Stimulated activated CD8-positive, alpha-beta memory T cell treated with anti-CD3 and anti-CD28 coated beads, Interleukin-7, amount 100 ng/mL, for 48 hours (primary cell): ENCODE measurements at regions not wholly inside any gene's neighbourhood (a gene's known extent, or its start where the extent isn't known, plus 50 kb on each side); places are given as distances from the start of the nearest gene placed in this dataset.
"Not testable (repeated sequence)": the region's sequence is repeated elsewhere in the genome, so short reads cannot be mapped to it uniquely, and the experiment has no call there.

Experiments
- DNase-seq, 2 donors: peaks; one replicate each; pipeline ENCODE4 v3.0.0-alpha.2; 2020; ENCODE audit warnings: low read depth in 1 of 2; ENCODE audit errors: extremely low read depth in 1 of 2

DNA sequence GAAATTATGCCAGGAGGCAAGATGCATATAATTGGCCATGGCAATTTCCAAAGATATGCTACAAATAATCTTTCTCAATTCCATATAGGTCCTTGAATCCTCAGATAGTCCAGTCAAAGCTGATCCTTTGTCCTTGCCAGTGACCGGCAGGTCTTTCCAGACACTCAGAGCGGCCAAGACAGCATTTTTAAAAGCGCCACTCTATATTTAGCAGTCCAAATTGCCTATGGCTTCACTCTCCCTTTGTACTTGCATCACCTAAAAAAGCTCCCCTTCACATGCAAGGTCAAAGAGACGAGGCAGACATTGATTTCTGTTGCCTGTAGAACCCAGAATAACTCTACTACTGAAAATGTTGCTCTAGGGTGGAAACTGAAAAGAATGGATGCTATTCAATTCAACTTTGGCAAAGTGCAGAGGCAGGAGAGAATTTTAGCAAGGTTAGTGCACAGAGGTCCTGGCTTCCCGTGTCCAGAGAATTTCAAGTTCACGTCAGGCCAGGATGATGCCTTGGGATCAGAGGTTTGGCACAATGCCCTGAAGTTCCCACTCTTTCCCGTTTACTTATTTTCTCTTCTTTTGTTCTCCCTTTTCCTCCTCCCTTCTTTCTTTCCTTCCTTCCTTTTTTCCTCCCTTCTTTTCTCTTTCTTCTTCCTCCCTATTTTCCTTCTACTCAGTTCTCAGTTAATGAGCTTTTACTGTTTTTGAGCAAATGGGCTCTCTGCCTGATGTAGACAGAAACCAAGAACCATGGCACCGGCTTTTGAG, 108.5 kb downstream of the KCNK1 start:
- no peak for DNase-seq

- no peak for DNase-seq
These were observed 109.5 kb downstream of the KCNK1 start for GRCh38 chr1:233723387-233723786.

DNA sequence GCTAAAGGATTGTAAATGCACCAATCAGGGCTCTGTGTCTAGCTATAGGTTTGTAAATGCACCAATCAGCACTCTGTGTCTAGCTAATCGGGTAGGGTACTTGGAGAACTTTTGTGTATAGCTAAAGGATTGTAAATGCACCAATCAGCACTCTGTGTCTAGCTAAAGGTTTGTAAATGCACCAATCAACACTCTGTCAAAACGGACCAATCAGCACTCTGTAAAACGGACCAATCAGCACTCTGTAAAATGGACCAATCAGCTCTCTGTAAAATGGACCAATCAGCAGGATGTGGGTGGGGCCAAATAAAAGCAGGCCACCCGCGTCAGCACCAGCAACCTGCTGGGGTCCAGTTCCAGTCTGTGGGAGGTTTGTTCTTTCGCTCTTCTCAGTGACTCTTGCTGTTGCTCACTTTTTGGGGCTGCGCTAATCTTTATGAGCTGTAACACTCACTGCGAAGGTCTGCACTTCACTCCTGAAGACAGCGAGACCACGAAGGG, 110.3 kb downstream of the KCNK1 start:
- not testable (repeated sequence) for DNase-seq

DNA sequence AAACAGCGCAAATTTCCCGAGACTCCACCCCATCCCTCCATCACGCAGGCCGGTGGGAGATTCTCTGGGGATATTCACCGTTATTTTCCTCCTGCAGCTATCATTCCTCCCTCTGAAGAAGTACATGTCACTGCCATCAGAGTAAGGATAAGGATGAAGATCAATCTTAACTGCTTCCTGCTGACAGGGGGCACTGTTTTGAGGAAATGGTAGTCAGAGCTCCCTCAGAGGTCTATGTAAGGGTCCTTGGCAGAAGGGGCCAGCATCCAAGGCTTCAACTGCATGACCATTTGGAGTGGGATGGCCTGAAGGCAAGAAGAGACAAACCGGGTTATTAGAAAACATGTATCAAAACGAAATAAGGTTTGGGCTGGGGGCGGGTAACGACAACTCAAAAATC, 111.5 kb downstream of the KCNK1 start:
- DNase-seq: no peak

DNA sequence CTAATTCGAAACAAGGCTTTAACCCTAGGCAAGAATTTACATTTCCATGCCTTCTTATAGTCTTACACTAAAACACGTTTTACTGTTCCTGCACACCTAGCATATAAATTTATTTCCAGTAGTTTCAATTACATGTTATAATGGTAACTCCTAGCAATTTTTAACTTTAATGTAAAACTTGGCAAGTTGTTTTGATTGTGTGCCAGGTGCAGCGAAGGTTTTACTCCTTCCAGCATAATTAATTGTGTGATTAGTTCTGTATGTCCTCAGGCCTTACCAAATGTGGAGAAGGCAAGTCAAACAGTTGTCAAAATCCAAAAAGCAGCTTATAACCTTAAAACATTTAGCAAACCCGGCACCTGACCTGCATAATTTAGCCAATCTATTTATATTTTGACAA, 114.8 kb downstream of the KCNK1 start:
- DNase-seq: no peak

- DNase-seq: no peak
These were observed 116.5 kb downstream of the KCNK1 start for GRCh38 chr1:233730380-233730779.

DNA sequence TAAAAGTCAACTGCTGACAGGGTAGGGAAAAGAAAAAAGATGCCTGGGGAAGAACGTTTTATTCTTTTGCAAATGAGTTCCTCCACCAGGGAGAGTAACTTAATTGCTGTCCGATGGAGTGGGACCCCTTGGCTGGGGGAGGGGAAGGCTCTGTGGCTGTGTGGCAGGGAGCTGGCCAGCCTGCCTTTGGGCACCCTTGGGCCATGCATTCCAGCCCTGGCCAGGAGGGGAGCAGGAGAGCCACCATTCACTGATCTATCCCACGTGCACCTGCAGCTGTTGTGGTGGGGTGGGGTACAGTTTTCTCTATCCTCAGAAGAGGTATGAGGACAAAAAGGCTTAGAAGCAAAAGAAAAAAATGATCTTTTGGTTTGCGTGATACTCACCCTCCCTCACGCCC, 116.9 kb downstream of the KCNK1 start:
- DNase-seq: no peak

DNA sequence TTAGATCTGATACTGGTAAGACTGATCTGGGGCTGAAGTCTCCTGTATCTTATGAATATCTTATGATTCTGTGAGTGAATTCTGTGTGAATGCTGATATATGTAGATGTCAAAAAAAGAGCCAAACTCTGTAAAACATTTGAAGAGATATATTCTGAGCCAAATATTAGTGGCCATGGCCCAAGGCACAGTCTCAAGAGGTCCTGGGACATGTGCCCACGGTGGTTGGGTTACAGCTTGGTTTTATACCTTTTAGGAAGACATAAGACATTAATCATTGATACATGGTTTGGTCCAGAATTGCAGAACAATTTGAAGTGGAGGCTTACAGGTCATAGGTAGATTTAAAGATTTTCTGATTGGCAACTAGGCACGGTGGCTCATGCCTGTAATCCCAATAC, 118.3 kb downstream of the KCNK1 start:
- DNase-seq: no peak

DNA sequence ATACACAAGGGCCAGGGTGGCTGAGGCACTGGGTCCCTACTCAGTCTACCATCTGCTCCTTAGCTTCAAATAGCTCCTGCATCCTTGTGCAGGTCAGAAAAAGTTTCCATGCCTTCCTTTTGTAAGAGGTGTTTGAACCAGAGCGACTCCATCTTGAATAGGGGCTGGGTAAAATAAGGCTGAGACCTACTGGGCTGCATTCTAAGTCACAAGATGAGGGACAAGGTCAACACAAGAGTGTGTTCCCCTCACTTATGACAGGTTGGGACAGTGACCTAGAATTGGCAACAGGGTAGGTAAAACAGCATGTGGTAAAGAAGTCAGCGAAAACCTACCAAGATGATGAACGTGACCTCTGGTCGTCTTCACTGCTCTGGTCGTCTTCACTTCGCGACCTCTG, 120.5 kb downstream of the KCNK1 start:
- DNase-seq: no peak

GRCh38 chr1:233735331-233735730, 121.4 kb downstream of the KCNK1 start:
- no peak for DNase-seq

DNA sequence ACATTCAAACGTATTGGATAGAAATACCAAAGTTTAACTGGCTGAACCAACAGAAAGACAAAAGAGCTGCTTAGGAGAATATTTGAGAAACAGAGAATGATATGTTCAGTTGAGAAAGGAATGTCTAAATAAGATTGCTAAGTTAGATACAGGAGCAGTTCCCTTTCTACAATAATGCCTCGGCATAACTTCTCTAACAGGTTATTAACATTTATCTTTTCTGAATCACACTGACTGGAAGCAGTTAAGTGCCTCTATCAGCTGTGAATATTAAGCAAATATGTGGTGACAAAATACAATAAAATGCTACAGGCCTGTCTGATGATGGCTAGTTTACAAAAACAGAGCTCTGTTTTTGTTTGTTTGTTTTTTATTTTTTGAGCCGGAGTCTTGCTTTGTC, 121.9 kb downstream of the KCNK1 start:
- no peak for DNase-seq

GRCh38 chr1:233737341-233737740, 123.4 kb downstream of the KCNK1 start:
- DNase-seq: no peak

DNA sequence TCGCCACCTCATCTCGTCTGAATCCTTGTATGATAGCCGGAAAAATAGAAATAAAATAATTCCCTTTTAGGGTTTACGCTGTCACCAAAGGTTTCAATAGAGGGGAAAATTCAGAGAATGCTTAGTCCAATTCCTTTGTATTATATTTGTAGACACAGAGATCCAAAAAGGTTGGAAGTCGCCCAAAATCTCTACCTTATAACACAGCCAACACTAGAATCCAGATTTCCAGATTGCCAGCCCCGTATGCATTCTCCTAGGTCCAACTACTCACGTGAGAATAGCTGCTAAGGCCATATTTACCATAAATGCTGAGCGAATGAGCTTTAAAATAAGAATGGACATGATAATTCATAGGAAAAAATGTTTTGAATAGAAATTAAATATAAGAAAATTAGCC, 124.5 kb downstream of the KCNK1 start:
- DNase-seq: no peak

- DNase-seq: no peak
These were observed 124.9 kb downstream of the KCNK1 start for GRCh38 chr1:233738850-233739249.

- no peak for DNase-seq
These were observed 131.0 kb downstream of the KCNK1 start for GRCh38 chr1:233744779-233745513.

DNA sequence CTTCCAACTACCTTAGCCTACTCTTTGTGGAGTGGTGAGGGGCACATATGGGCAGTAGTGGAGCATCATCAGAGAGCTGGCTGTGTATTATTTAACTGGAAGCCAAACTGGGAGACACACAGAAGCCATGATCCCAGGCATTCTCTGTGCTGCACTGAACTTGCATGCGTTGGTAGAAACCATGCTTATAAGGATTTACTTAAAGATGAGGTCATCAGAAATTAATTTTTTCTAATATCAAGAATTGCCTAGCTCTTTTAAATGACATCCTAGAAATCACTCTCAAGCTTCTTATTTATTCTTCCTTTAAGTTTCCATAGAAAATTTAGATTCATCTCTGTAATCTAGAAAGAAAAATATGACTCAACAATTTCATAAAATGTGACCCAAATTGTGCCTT, 136.2 kb downstream of the KCNK1 start:
- no peak for DNase-seq

- no peak for DNase-seq
These were observed 144.8 kb upstream of the SLC35F3 start for GRCh38 chr1:233759665-233760064.

DNA sequence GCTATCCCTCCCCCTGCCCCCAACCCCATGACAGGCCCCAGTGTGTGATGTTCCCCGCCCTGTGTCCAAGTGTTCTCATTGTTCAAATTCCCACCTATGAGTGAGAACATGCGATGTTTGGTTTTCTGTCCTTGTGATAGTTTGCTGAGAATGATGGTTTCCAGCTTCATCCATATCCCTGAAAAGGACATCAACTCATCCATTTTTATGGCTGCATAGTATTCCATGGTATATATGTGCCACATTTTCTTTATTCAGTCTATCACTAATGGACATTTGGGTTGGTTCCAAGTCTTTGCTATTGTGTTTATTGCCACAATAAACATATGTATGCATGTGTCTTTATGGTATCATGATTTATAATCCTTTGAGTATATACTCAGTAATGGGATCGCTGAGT, 140.2 kb upstream of the SLC35F3 start:
- DNase-seq: not testable (repeated sequence)

DNA sequence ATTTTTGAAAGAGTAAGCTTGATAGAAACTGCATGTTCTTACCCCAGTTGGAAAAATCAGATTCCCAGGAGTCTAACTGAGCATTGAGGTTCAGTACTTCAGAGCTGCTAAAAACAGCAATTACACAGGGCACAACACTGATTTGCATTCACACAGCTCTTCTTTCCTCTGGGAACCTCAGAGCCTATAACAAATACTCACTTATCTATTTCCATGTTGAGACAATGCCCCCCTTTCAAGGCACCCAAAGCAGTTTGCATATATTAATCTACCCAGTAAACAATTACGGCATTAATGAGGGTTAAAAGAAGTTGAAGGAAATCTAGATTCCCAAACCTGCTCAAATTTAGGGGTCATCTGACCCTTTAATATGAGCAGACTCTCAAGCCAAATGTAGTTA, 126.9 kb upstream of the SLC35F3 start:
- DNase-seq: no peak

DNA sequence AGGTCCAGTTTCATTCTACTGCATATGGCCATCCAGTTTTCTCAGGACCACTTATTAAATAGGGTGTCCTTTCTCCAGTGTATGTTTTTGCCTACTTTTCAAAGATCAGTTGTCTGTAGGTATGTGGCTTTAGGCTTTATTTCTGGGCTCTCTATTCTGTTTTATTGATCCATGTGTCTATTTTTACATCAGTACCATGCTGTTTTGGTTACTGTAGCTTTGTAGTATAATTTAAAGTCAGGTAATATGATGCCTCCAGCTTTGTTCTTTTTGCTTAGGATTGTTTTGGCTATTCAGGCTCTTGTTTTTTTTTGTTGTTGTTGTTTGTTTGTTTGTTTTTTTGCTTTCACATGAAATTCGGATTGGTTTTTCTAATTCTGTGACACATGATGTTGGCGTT, 124.4 kb upstream of the SLC35F3 start:
- no peak for DNase-seq

DNA sequence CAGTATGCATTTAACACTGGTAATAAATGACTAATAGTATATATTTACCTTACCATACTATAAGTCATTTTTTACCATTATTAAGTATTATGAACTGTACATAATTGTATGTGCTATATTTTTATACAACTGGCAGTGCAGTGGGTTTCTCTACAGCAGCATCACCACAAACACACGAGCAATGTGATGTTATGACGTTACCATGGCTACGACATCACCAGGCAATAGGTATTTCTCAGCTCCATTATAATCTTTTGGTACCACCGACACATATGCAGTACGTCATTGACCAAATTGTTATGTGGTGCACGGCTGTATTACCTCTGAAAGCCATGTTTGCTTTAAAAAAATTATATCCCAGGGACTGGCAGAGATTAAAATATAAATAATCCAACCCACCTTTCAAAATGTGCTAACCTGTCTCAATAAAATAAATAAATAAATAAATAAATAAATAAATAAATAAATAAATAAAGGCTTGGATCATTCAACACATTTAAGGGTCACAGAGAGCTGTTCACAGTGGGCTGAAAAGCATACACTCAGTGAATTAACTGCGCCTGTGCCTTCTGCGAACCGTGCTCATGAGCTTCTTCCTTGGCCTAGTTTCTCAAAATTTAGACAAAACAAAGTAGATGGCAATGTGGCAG, 121.4 kb upstream of the SLC35F3 start:
- DNase-seq: no peak

- DNase-seq: no peak
These were observed 116.9 kb upstream of the SLC35F3 start for GRCh38 chr1:233787599-233787998.
